ENCODE measurements at regions not wholly inside any gene's neighbourhood (a gene's known extent, or its start where the extent isn't known, plus 50 kb on each side); places are given as distances from the start of the nearest gene placed in this dataset.

GRCh38 chr5:18057725-18058124 is 423.5 kb downstream of the TAF11L14 start:
- no peak for DNase-seq (ENCODE audit: extremely low read depth, low read depth)
- H3K4me3 ChIP-seq (replicated peaks; ENCODE audit: low read depth, low read length): no peak overlapping the region
- TF ChIP-seq CTCF (IDR thresholded peaks at IDR 0.05; ENCODE audit: low read depth, low read length, missing control alignments): no peak

GRCh38 chr5:18067615-18068014 is 433.4 kb downstream of the TAF11L14 start:
- no peak for DNase-seq (ENCODE audit: extremely low read depth, low read depth)
- TF ChIP-seq CTCF (IDR thresholded peaks at IDR 0.05; ENCODE audit: low read depth, low read length, missing control alignments): no peak
- H3K4me3 ChIP-seq (replicated peaks; ENCODE audit: low read depth, low read length): no peak overlapping the region

- H3K4me3 ChIP-seq (replicated peaks; ENCODE audit: low read depth, low read length): no peak overlapping the region
- TF ChIP-seq CTCF (IDR thresholded peaks at IDR 0.05; ENCODE audit: low read depth, low read length, missing control alignments): no peak
- no peak for DNase-seq (ENCODE audit: extremely low read depth, low read depth)
Observed at GRCh38 chr5:18068826-18069225, 434.6 kb downstream of the TAF11L14 start.

GRCh38 chr5:18069790-18070189 is 435.5 kb downstream of the TAF11L14 start:
- H3K4me3 ChIP-seq (replicated peaks; ENCODE audit: low read depth, low read length): no peak overlapping the region
- TF ChIP-seq CTCF (IDR thresholded peaks at IDR 0.05; ENCODE audit: low read depth, low read length, missing control alignments): no peak
- DNase-seq (ENCODE audit: extremely low read depth, low read depth): no peak

- DNase-seq (ENCODE audit: extremely low read depth, low read depth): no peak
- TF ChIP-seq CTCF (IDR thresholded peaks at IDR 0.05; ENCODE audit: low read depth, low read length, missing control alignments): no peak
- no peak overlapping the region for H3K4me3 ChIP-seq (replicated peaks; ENCODE audit: low read depth, low read length)
Observed at GRCh38 chr5:18072600-18072999, 438.3 kb downstream of the TAF11L14 start.

- DNase-seq (ENCODE audit: extremely low read depth, low read depth): no peak
- no peak for TF ChIP-seq CTCF (IDR thresholded peaks at IDR 0.05; ENCODE audit: low read depth, low read length, missing control alignments)
- H3K4me3 ChIP-seq (replicated peaks; ENCODE audit: low read depth, low read length): no peak overlapping the region
Observed at GRCh38 chr5:18074961-18075360, 440.7 kb downstream of the TAF11L14 start.

- TF ChIP-seq CTCF (IDR thresholded peaks at IDR 0.05; ENCODE audit: low read depth, low read length, missing control alignments): no peak
- H3K4me3 ChIP-seq (replicated peaks; ENCODE audit: low read depth, low read length): no peak overlapping the region
- no peak for DNase-seq (ENCODE audit: extremely low read depth, low read depth)
Observed at GRCh38 chr5:18078157-18078556, 443.9 kb downstream of the TAF11L14 start.

Measured in HFF-Myc (cell line).